ENCODE measurements at regions not wholly inside any gene's neighbourhood (a gene's known extent, or its start where the extent isn't known, plus 50 kb on each side); places are given as distances from the start of the nearest gene placed in this dataset.

- no peak for DNase-seq (ENCODE audit: low read depth)
- H3K4me3 ChIP-seq (ENCODE audit: low read depth, low read length), result no peak overlapping the region
- TF ChIP-seq CTCF (IDR thresholded peaks at IDR 0.05; ENCODE audit: insufficient read depth, low read depth, low read length), result no peak
Observed at GRCh38 chr4:89561048-89561447, 253.4 kb upstream of the GPRIN3 start.

- no peak for DNase-seq (ENCODE audit: low read depth)
- no peak overlapping the region for H3K4me3 ChIP-seq (ENCODE audit: low read depth, low read length)
- peak; percentile 33 for TF ChIP-seq CTCF (IDR thresholded peaks at IDR 0.05; ENCODE audit: insufficient read depth, low read depth, low read length)
Observed at GRCh38 chr4:89558147-89558546, 250.5 kb upstream of the GPRIN3 start.

- no peak overlapping the region for H3K4me3 ChIP-seq (ENCODE audit: low read depth, low read length)
- no peak for TF ChIP-seq CTCF (IDR thresholded peaks at IDR 0.05; ENCODE audit: insufficient read depth, low read depth, low read length)
- peak; percentile 53 for DNase-seq (ENCODE audit: low read depth)
Observed at GRCh38 chr4:89556601-89557305, 249.2 kb upstream of the GPRIN3 start.

GRCh38 chr4:89551191-89551590 lies 243.6 kb upstream of the GPRIN3 start:
- no peak for DNase-seq (ENCODE audit: low read depth)
- no peak overlapping the region for H3K4me3 ChIP-seq (ENCODE audit: low read depth, low read length)
- TF ChIP-seq CTCF (IDR thresholded peaks at IDR 0.05; ENCODE audit: insufficient read depth, low read depth, low read length), result no peak

- no peak for TF ChIP-seq CTCF (IDR thresholded peaks at IDR 0.05; ENCODE audit: insufficient read depth, low read depth, low read length)
- no peak overlapping the region for H3K4me3 ChIP-seq (ENCODE audit: low read depth, low read length)
- DNase-seq (ENCODE audit: low read depth), result peak; percentile 90
Observed at GRCh38 chr4:89549907-89550306, 242.3 kb upstream of the GPRIN3 start.

- no peak for DNase-seq (ENCODE audit: low read depth)
- no peak overlapping the region for H3K4me3 ChIP-seq (ENCODE audit: low read depth, low read length)
- no peak for TF ChIP-seq CTCF (IDR thresholded peaks at IDR 0.05; ENCODE audit: insufficient read depth, low read depth, low read length)
Observed at GRCh38 chr4:89545315-89545714, 237.7 kb upstream of the GPRIN3 start.

- no peak for DNase-seq (ENCODE audit: low read depth)
- no peak for TF ChIP-seq CTCF (IDR thresholded peaks at IDR 0.05; ENCODE audit: insufficient read depth, low read depth, low read length)
- no peak overlapping the region for H3K4me3 ChIP-seq (ENCODE audit: low read depth, low read length)
Observed at GRCh38 chr4:89541998-89542397, 234.4 kb upstream of the GPRIN3 start.
